Thoracic aorta (tissue), 2 donors: ENCODE measurements at regions not wholly inside any gene's neighbourhood (a gene's known extent, or its start where the extent isn't known, plus 50 kb on each side); places are given as distances from the start of the nearest gene placed in this dataset.

Experiments
- ATAC-seq: fragments of 150-250 bp; one replicate; pipeline ENCODE4 v1.8.0; 2017; ENCODE audit warnings: low read depth; ENCODE audit not compliant: insufficient number of reproducible peaks, low FRiP score
- DNase-seq: peaks from one replicate; pipeline ENCODE4 v3.0.0-alpha.2; 2020; ENCODE audit warnings: low spot score
- H3K27ac ChIP-seq, 2 donors: fragments of 200-600 bp; sonication (generic); 1 replicate in 1 of 2; 2 replicates in 1 of 2; pipeline ENCODE4 v1.5.1; 2016; ENCODE audit warnings: mild to moderate bottlenecking in 2 of 2, moderate library complexity in 2 of 2
- H3K27me3 ChIP-seq: fragments of 200-600 bp; sonication (generic); replicated peaks from 2 replicates; pipeline ENCODE4 v1.6.0; 2016; ENCODE audit warnings: mild to moderate bottlenecking; ENCODE audit not compliant: insufficient read depth
- H3K36me3 ChIP-seq: fragments of 200-600 bp; sonication (generic); one replicate; pipeline ENCODE4 v1.5.1; 2016
- H3K4me1 ChIP-seq, 2 donors: fragments of 200-600 bp; sonication (generic); 1 replicate in 1 of 2; 2 replicates in 1 of 2; pipeline versions ENCODE4 v1.5.1 to v1.6.0; 2016; ENCODE audit warnings: low read depth in 2 of 2, mild to moderate bottlenecking in 1 of 2; ENCODE audit not compliant: control insufficient read depth in 1 of 2
- H3K4me3 ChIP-seq: fragments of 200-600 bp; sonication (generic); 2 replicates; pipeline ENCODE4 v1.5.1; 2016; ENCODE audit warnings: mild to moderate bottlenecking
- H3K9me3 ChIP-seq: fragments of 200-600 bp; sonication (generic); 2 replicates; pipeline ENCODE4 v1.5.1; 2016
- CTCF ChIP-seq: fragments of 200-600 bp; sonication (generic); IDR thresholded peaks from one replicate; pipeline ENCODE4 v1.5.1; 2019; ENCODE audit warnings: antibody characterized with exemption

DNA sequence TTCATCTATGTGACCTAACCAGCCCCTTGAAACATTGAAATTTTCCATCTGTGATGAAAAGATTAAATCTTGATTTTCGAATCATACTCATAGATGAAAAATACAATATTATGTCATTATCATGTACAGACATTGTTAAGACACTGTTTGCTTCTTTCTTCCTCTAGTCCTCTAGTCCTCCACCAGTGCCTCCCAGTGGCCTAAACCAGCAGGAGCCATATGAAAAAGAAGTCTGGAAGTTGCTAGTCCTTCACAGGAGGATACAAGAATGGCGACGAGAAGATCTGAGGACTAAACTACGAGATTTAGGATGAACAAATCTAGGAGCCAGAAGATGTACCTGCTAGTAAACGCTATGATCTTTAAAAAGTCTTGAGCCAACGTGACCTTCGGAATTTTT, 134.1 kb downstream of the SLC17A6 start:
- H3K27ac ChIP-seq, result no peak overlapping the region
- no peak for ATAC-seq
- H3K36me3 ChIP-seq, result no peaks in the 10 kb centered on the region
- DNase-seq, result no peak
- H3K4me1 ChIP-seq, result no peaks in the 10 kb centered on the region
- H3K27me3 ChIP-seq, result no peaks in the 10 kb centered on the region
- no peak for TF ChIP-seq CTCF
- H3K4me3 ChIP-seq, result no peak overlapping the region
- no peaks in the 10 kb centered on the region for H3K9me3 ChIP-seq

DNA sequence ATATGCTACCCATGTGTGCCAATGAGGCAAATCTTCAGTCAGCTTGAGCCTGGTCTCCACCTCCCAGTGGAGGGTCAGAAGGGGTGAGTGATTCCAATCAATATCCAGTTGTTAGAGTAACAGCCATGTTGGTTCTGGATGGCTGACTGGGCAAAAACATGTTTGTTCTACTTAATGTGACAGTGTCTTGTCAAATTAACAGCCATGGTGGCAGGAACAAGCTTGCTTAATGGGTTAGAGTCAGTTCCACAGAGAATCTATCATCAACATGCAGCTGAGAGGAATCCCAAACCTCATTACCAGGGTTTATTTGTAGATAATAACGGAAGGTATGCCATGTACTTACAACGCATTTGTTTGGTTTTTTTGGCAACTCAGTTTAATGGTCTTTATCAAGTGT, 133.2 kb downstream of the SLC17A6 start:
- ATAC-seq (no peak), DNase-seq (no peak)
- no peaks in the 10 kb centered on the region for H3K9me3 ChIP-seq
- no peak overlapping the region for H3K27ac ChIP-seq
- no peaks in the 10 kb centered on the region for H3K36me3 ChIP-seq
- no peak overlapping the region for H3K4me3 ChIP-seq
- no peaks in the 10 kb centered on the region for H3K27me3 ChIP-seq
- TF ChIP-seq CTCF, result no peak
- no peaks in the 10 kb centered on the region for H3K4me1 ChIP-seq

GRCh38 chr11:22467741-22468140, 129.6 kb downstream of the SLC17A6 start:
- no peak for ATAC-seq
- Histone ChIP-seq H3K36me3 (no peaks in the 10 kb centered on the region), H3K4me3 (no peak overlapping the region), H3K27ac (no peak overlapping the region), H3K27me3 (no peaks in the 10 kb centered on the region), H3K4me1 (no peaks in the 10 kb centered on the region), H3K9me3 (no peaks in the 10 kb centered on the region)
- no peak for DNase-seq
- no peak for TF ChIP-seq CTCF

DNA sequence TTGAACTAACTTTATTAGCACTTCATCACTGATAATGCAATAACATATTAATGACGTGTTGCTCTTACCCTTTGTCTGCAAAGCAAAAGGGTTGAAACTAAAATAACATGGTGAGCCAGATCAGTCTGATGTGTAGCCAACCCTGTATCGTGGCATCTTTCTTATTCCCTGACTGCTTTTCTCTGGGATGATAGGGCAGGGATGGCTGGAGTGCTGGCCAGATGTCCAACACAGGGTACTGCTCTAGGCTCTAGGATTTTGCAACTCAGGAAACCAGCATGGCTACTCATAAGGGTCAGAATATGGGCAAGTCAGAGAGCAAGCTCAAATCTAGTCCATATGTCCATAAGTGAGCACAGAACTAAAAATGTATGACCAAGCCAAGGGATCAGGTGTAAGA, 129.1 kb downstream of the SLC17A6 start:
- H3K4me1 ChIP-seq, result no peaks in the 10 kb centered on the region
- H3K9me3 ChIP-seq, result no peaks in the 10 kb centered on the region
- no peak overlapping the region for H3K27ac ChIP-seq
- no peak for ATAC-seq
- DNase-seq, result no peak
- H3K27me3 ChIP-seq, result no peaks in the 10 kb centered on the region
- no peak for TF ChIP-seq CTCF
- no peaks in the 10 kb centered on the region for H3K36me3 ChIP-seq
- no peak overlapping the region for H3K4me3 ChIP-seq

GRCh38 chr11:22466809-22467208, 128.6 kb downstream of the SLC17A6 start:
- DNase-seq (no peak), ATAC-seq (no peak)
- Histone ChIP-seq H3K36me3 (no peaks in the 10 kb centered on the region), H3K4me1 (no peaks in the 10 kb centered on the region), H3K27ac (no peak overlapping the region), H3K27me3 (no peaks in the 10 kb centered on the region), H3K4me3 (no peak overlapping the region), H3K9me3 (no peaks in the 10 kb centered on the region)
- TF ChIP-seq CTCF, result no peak
